IPS-NIHi11 (cell line): ENCODE measurements at regions not wholly inside any gene's neighbourhood (a gene's known extent, or its start where the extent isn't known, plus 50 kb on each side); places are given as distances from the start of the nearest gene placed in this dataset.
A peak's percentile ranks its signal among the peaks of the same experiment; 100 is the strongest.
"Not testable (repeated sequence)": the region's sequence is repeated elsewhere in the genome, so short reads cannot be mapped to it uniquely, and the experiment has no call there.

ENCODE experiments used
- DNase-seq: peaks from one replicate; pipeline ENCODE4 v3.0.0; 2012; ENCODE audit warnings: mixed read lengths, low spot score

DNA sequence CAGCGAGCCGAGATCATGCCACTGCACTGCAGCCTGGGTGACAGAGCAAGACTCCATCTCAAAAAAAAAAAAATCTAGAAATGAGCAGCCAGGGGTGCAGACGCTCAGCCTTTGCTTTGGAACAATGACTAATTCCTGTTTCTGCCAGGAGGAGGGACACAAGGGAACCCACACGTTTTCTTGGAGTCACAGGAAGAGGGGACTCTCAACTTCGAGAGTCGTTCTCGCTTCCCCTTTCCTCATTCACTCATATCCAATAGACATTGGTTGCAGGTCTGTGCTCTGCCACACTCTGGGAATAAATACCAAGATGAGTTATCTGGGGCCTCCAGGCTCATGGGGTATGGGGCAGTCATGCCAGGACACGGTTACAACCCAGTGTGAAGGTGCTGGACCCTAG, 91.5 kb upstream of the RREB1 start:
- DNase-seq: no peak

DNA sequence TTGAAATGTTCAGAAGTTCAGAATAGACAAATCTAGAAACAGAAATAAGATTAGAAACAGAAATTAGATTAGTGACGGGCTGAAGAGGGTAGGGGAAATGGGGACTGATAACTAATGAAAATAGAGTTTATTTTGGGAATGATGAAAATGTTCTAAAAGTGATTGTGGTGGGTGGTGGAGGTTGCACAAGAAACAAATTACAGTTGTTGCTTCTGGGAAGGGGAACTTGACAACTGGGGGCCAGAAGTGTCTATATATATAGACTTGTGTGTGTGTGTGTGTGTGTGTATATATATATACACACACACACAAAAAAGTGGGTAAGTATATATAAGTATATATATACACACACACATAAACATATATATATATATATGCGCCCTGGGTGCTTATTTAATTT, 86.5 kb upstream of the RREB1 start:
- no peak for DNase-seq

- no peak for DNase-seq
Measured at GRCh38 chr6:7025861-7026260, 81.9 kb upstream of the RREB1 start.

- not testable (repeated sequence) for DNase-seq
Measured at GRCh38 chr6:7028963-7029362, 78.8 kb upstream of the RREB1 start.

DNA sequence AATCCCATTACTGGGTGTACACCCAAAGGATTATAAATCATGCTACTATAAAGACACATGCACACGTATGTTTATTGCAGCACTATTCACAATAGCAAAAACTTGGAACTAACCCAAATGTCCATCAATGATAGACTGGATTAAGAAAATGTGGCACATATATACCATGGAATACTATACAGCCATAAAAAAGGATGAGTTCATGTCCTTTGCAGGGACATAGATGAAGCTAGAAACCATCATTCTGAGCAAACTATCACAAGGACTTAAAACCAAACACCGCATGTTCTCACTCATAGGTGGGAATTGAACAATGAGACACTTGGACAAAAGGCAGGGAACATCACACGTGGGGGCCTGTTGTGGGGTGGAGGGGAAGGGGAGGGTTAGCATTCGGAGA, 76.8 kb upstream of the RREB1 start:
- DNase-seq: not testable (repeated sequence)

- no peak for DNase-seq
Measured at GRCh38 chr6:7033202-7033601, 74.6 kb upstream of the RREB1 start.

DNA sequence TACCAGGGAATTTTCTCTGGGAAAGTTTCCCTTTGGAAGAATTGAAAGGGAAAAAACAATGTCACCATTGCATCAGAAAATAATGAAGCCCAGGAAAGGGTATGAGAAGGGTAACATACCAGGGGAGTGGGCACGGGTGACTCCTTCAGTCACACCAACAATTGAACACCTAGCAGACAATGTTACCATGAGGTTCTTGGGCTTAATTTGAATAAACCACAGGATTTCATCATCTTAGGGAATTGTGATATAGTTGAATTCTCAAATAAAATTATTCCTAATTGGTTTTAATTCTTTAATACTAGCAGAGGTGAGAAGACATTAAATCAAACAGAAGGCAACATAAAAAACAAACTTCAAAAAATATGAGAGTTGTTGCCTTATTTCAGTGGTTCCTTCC, 73.7 kb upstream of the RREB1 start:
- no peak for DNase-seq

DNA sequence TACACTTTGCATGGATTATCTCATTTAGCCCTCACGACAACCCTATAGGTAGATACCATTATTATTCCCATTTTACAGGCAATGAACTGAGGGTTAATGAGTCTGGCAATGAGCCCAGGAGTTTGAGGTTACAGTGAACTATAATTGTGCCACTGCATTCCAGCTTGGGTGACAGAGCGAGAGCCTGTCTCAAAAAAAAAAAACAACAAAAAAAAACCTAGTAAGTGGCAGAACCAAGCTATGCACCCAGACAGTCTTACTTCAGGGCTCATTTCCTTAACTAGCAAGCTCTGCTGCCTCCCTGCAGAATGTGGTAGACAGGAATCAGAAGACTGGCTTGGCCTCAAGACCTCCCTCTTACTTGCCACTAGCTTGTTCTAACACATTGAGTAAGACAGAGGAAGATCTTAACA, 71.9 kb upstream of the RREB1 start:
- DNase-seq: no peak

- DNase-seq: no peak
Measured at GRCh38 chr6:7041511-7042026, 66.2 kb upstream of the RREB1 start.

DNA sequence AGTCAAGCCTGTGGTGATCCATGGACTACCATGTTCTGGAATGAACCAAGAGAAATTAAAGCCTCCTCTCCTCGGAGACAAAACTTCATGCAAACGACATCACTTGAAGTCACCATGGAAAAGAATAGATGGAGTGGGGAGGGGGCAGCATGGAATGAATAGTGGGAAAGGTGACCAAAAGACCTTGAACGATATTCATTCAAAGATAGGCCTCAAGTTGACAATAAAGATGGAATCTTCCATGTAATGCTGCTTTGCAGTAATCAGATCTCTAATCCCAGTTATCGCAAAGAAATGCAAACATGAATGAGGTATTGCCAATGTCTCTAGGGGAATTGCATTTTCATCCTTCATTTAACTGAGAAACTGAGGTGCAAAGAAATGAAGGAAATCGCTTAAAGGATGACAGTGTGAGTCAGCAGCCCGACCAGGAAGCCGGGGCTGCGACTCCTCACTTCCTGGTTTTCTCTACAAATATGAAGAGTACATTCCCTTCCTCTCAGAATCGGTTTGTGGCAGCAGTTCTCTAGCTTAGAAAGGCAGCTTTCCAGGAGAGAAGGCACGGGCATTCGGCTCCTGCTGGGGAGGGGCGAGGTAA, 65.6 kb upstream of the RREB1 start:
- no peak for DNase-seq

GRCh38 chr6:7042654-7043545, 64.9 kb upstream of the RREB1 start:
- DNase-seq: no peak

DNA sequence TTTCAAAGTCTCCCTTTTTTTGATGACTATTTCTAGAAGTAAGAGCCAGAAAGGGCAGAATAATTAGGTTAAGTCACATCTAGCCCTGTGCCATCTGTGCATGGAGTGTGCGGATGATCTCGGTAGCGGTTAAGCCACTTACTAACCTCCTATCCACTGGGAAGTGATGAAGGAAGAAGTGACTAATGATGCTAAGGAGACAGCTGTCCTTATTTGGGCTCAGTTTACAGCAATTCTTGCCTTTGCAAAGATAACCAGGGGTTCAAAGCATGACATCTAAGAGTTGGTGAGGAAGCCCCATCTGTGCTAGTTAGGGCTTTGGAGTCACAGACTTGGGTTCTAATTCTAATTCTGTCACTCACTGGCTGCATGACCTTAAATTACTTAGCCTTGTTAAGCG, 62.4 kb upstream of the RREB1 start:
- DNase-seq: no peak

DNA sequence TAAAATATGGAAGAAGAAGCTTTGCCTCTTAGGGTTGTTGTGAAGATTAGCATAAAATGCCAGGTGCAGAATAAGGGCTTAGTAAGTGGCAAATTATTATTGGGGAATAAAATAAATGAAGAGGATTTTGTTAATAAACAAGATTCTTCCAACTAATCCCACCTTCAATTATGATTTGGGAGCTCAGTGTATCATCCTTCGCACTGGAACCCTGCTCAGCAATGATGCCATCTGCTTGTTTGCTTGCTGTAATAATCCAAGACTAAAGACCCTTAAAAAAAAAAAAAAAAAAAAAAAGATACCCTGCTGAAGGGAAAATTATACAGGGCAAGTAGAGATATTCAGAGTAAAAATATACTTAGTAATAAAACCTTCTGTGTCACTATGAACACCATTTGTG, 62.0 kb upstream of the RREB1 start:
- no peak for DNase-seq

DNA sequence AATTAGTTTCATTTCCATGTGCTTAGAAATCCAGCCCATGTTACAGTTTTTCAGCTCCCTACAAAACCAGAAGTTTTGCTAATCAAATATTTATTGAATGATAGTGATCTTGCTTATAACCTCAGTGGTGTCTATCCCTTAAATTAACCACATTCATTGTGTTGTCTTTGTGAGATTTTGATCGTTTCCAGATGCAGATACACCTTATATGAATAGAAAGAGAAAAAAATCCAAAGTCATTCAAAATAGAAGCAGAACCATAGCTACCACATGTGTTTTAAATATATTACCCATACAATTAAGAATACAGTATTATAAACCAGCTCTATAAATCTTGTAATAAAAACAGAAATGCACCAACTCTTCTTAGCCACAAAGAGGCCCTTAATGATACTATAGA, 60.6 kb upstream of the RREB1 start:
- DNase-seq: no peak

DNA sequence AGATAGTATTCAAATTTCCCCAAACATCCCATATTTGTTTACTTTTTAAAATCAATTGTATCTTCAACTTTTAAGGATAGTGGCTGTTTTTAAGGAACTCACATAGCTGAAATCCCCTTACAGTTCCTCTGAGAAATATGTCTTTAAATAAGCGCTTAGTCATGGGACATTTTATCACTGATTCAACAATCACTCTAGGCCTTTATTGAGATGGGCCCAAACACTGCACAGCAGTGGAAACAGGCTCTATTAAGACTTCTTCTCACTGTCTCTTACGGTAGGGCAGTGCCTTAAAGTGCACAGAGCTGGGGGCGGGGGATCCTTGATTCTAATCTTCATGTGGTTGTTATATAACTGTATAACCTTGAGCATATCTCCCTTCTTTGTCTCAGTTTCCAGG, 59.8 kb upstream of the RREB1 start:
- no peak for DNase-seq

DNA sequence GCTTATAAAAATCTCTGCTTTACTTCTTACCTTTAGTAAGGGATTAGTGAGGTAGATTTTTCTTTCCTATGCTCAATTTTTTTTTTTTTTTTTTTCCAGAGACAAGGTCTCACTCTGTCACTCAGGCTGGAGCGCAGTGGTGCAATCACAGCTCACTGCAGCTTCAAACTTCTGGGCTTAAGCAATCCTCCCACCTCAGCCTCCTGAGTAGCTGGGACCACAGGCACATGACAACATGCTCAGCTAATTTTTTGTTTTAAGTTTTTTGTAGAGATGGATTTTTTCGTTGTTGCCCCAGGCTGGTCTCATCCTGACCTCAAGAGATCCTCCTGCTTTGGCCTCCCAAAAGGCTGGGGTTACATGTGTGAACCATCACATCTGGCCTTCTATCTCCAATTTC, 58.9 kb upstream of the RREB1 start:
- no peak for DNase-seq

DNA sequence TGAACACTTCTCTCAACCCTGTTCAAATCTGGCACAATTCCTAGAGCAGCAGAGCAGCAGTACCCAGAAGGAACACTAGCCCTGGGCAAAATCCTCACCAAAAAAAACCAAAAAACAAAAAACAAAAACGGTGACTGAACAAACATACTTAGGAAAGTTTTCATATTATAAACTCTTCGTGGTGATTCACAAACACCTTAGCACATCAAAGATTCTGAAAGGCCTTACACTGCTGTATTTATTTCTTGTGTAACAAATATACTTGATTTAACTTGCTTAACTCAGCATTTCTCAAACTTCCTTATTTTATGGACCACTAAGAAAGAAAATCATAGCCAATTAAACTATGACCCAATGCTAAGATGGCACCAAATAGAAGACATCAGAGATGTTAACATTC, 57.8 kb upstream of the RREB1 start:
- DNase-seq: no peak

- DNase-seq: peak; percentile 76
Measured at GRCh38 chr6:7050872-7051779, 56.6 kb upstream of the RREB1 start.

DNA sequence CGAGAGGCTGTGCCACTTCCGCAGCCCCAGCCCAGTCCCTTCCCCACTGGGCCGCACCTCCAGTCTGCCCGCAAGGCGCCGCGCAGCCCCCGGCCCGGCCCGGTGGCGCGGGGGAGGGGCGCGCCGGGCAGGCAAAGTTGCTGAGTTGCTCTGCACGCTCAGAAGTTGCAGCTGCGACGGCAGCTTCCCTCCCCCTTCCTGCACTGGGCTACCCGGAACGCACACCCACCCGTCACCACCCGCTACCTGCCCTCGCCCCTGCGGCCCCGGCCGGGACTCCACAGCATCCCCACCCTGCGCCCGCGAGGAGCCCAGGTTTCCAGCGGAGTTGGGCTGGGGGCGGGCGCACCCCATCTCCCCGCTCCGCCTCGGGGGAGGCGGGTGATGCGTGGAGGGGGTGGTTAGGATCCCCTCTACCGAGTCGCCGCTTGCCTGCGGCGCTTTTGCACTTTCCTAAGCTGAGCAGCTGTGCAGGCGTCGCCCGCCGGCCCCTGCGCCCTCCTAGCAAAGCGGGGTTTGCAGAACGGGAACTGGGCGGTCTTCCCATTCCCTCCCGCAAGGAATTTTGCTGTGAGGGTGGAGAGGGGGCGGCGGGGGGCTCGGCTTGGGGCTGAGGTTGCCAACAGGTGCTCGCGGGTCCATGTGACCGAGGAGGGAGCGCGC, 55.9 kb upstream of the RREB1 start:
- DNase-seq: peak; percentile 80

GRCh38 chr6:7052443-7053011, 55.2 kb upstream of the RREB1 start:
- peak; percentile 65 for DNase-seq

- DNase-seq: no peak
Measured at GRCh38 chr6:7053125-7053774, 54.5 kb upstream of the RREB1 start.
